CD8-positive, alpha-beta memory T cell (primary cell): ENCODE measurements at regions not wholly inside any gene's neighbourhood (a gene's known extent, or its start where the extent isn't known, plus 50 kb on each side); places are given as distances from the start of the nearest gene placed in this dataset.
A peak's percentile ranks its signal among the peaks of the same experiment; 100 is the strongest.

Experiments used
- CTCF ChIA-PET: fragments of 350-600 bp; sonication (Branson Sonifier 250); formaldehyde crosslinking; loops from one replicate; lab custom pipeline; 2021; ENCODE audit warnings: antibody characterized with exemption; lab: Charles Lee
- POLR2A ChIA-PET: fragments of 350-600 bp; sonication (Branson Sonifier 250); formaldehyde crosslinking; loops from one replicate; lab custom pipeline; 2021; ENCODE audit warnings: antibody characterized with exemption; lab: Charles Lee
- DNase-seq, 5 donors: peaks; one replicate each; pipeline versions ENCODE4 v3.0.0 to v3.0.0-alpha.2; 2020 to 2022; ENCODE audit warnings: mixed read lengths in 1 of 5
- H3K27ac ChIP-seq: one replicate; pipeline ENCODE4 v1.7.0; 2013; ENCODE audit warnings: low read depth, mild to moderate bottlenecking, low read length, moderate library complexity
- H3K27me3 ChIP-seq: 2 replicates; pipeline ENCODE4 v1.7.0; 2013; ENCODE audit warnings: low read length, mild to moderate bottlenecking; ENCODE audit not compliant: insufficient read depth, poor library complexity, severe bottlenecking
- H3K36me3 ChIP-seq: 2 replicates; pipeline ENCODE4 v1.7.0; 2013; ENCODE audit warnings: mild to moderate bottlenecking, low read length, moderate library complexity; ENCODE audit not compliant: insufficient read depth
- H3K4me1 ChIP-seq: 2 replicates; pipeline ENCODE4 v1.7.0; 2013; ENCODE audit warnings: mild to moderate bottlenecking, low read length, moderate library complexity; ENCODE audit not compliant: insufficient read depth
- H3K4me3 ChIP-seq: 2 replicates; pipeline ENCODE4 v1.7.0; 2013; ENCODE audit warnings: mild to moderate bottlenecking, low read length
- H3K9me3 ChIP-seq: 2 replicates; pipeline ENCODE4 v1.7.0; 2013; ENCODE audit warnings: mild to moderate bottlenecking, low read length
- H3K27ac Mint-ChIP-seq, 8 donors: one replicate each; pipeline ENCODE4 v1.8.0; 2020 to 2021; ENCODE audit warnings: mixed read lengths in 8 of 8, mild to moderate bottlenecking in 6 of 8, inconsistent platforms in 3 of 8, moderate library complexity in 3 of 8
- H3K27me3 Mint-ChIP-seq, 2 donors: one replicate each; pipeline ENCODE4 v1.8.0; 2020 to 2021; ENCODE audit warnings: mixed read lengths in 2 of 2, mild to moderate bottlenecking in 1 of 2, moderate library complexity in 1 of 2
- H3K36me3 Mint-ChIP-seq, 3 donors: one replicate each; pipeline ENCODE4 v1.8.0; 2020 to 2021; ENCODE audit warnings: mixed read lengths in 3 of 3, inconsistent platforms in 1 of 3, mild to moderate bottlenecking in 1 of 3
- H3K4me1 Mint-ChIP-seq, 3 donors: one replicate each; pipeline ENCODE4 v1.8.0; 2020 to 2021; ENCODE audit warnings: mixed read lengths in 3 of 3, inconsistent platforms in 1 of 3, mild to moderate bottlenecking in 1 of 3
- H3K4me3 Mint-ChIP-seq, 7 donors: one replicate each; pipeline ENCODE4 v1.8.0; 2020 to 2021; ENCODE audit warnings: mixed read lengths in 7 of 7, mild to moderate bottlenecking in 6 of 7, moderate library complexity in 4 of 7, inconsistent platforms in 2 of 7
- H3K9me3 Mint-ChIP-seq, 5 donors: one replicate each; pipeline ENCODE4 v1.8.0; 2020 to 2022; ENCODE audit warnings: mixed read lengths in 5 of 5, mild to moderate bottlenecking in 3 of 5, moderate library complexity in 2 of 5, inconsistent platforms in 1 of 5

DNA sequence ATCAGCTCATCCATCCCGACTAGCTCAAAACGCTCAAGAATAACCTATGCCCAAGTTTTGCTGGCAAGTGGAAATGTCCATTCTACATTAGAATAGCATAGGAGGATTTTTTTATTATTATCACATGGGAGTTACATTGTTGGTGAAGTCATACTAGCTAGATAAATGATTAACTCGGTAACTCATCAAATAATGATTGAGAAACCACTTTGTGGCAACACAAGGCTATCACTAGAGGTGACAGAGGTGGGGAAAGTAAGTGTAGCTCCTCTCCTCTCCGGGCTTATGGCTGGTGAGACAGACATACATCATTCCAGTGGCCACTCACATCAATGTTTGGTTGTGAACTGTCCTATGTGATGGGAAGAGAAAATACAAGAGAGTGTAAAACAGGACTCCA is 161.6 kb downstream of the ZIC5 start:
- Histone ChIP-seq H3K4me1 (no peaks in the 10 kb centered on the region), H3K9me3 (no peaks in the 10 kb centered on the region), H3K36me3 (no peaks in the 10 kb centered on the region), H3K27ac (no peak overlapping the region), H3K27me3 (no peaks in the 10 kb centered on the region), H3K4me3 (no peak overlapping the region)
- peaks cover 0 to 2% of the 10 kb centered on the region in 2 donors for H3K27me3 Mint-ChIP-seq
- no peak for DNase-seq
- H3K4me1 Mint-ChIP-seq: no peaks in the 10 kb centered on the region
- H3K9me3 Mint-ChIP-seq: no peaks in the 10 kb centered on the region
- no peak overlapping the region for H3K4me3 Mint-ChIP-seq
- ChIA-PET POLR2A (no interaction called here), CTCF (interaction anchor here (0.7 to 0.9 kb wide), 2 partner anchors 8 to 425 kb away, joined by 3 to 4 read pairs; no protein-coding TSS in a partner anchor)
- H3K36me3 Mint-ChIP-seq: peaks cover 0 to 2% (median 0%) of the 10 kb centered on the region in 3 donors
- peak overlapping the region in 2 of 8 donors; percentile 1 to 4 for H3K27ac Mint-ChIP-seq

DNA sequence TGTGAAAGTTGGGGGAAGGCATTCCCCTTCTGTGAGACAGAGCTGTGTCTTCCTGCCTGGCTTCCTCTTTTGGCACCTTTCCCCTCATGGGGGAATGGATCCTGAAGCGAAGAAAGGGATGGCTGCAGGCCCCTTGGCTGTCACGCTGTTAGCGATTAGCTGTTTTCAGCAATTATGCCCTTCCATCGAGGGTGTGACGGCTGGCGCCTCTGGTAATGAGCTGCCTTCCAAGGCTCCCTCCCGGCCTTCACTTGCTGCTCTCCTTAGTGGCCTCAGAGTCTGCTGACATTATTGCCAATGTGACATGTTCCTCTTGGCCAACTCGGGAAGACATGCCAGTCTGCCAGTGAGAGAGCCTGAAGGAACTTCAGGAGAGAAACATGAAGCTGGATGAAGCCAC is 162.1 kb downstream of the ZIC5 start:
- Mint-ChIP-seq H3K27ac (no peak overlapping the region), H3K27me3 (peaks cover 0 to 2% of the 10 kb centered on the region in 2 donors), H3K4me3 (no peak overlapping the region), H3K36me3 (peaks cover 0 to 2% (median 0%) of the 10 kb centered on the region in 3 donors), H3K9me3 (no peaks in the 10 kb centered on the region), H3K4me1 (no peaks in the 10 kb centered on the region)
- H3K4me3 ChIP-seq: no peak overlapping the region
- DNase-seq: no peak
- no peaks in the 10 kb centered on the region for H3K36me3 ChIP-seq
- H3K27ac ChIP-seq: no peak overlapping the region
- no peaks in the 10 kb centered on the region for H3K27me3 ChIP-seq
- no peaks in the 10 kb centered on the region for H3K4me1 ChIP-seq
- ChIA-PET POLR2A (no interaction called here), CTCF (interaction anchor here (0.7 to 1.1 kb wide), 3 partner anchors 9 to 734 kb away, joined by 3 to 4 read pairs (median 3); no protein-coding TSS in a partner anchor)
- no peaks in the 10 kb centered on the region for H3K9me3 ChIP-seq

DNA sequence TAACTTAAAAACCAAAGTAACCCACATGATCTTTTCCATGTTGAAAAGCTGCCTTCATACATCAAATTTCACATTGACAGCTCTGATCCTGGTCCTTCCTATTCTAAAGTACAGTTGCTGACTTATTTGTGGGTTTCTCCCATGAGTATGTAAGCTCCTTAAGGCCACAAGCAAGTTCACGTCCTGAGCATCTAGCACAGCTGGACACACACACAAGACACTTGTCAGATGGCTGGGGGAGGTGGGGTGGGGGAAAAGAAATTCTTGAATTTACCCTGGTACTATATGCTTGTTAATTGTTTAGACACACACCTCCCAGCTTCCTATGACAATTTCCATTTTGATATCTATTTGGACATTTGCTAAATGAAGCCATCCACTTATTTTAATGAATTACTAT is 162.8 kb downstream of the ZIC5 start:
- Histone ChIP-seq H3K4me3 (no peak overlapping the region), H3K36me3 (no peaks in the 10 kb centered on the region), H3K4me1 (no peaks in the 10 kb centered on the region), H3K27me3 (no peaks in the 10 kb centered on the region), H3K9me3 (no peaks in the 10 kb centered on the region), H3K27ac (no peak overlapping the region)
- Mint-ChIP-seq H3K4me1 (no peaks in the 10 kb centered on the region), H3K9me3 (no peaks in the 10 kb centered on the region), H3K27ac (no peak overlapping the region), H3K4me3 (no peak overlapping the region), H3K27me3 (peaks cover 0 to 2% of the 10 kb centered on the region in 2 donors), H3K36me3 (peaks cover 0 to 1% (median 0%) of the 10 kb centered on the region in 3 donors)
- no peak for DNase-seq
- POLR2A ChIA-PET: interaction anchor here (0.6 kb wide), 1 partner anchor 9 kb away, joined by 8 read pairs; no protein-coding TSS in a partner anchor
- CTCF ChIA-PET: interaction anchor here (1.1 kb wide), 1 partner anchor 735 kb away, joined by 3 read pairs; no protein-coding TSS in a partner anchor

DNA sequence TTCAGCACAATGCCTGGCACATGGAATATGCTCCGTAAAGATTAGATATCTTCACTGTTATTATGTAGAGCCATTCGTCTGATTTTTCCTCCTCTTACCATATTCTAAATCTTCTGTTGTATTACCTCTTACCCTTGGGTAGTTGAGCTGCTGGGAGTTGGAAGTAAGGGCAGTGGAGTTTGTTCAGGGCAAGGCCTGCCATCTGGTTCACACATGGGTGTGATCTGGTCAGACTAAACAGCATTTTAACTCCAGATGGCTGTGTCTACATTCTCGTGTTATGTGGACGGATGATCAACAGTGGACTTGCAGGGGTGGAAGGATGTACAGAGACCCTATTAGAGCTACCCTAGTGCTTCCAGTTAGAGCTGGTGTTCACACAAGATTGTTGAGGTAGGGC is 164.9 kb downstream of the ZIC5 start:
- no peaks in the 10 kb centered on the region for H3K36me3 ChIP-seq
- H3K27me3 Mint-ChIP-seq: peaks cover 0 to 2% of the 10 kb centered on the region in 2 donors
- no peaks in the 10 kb centered on the region for H3K27me3 ChIP-seq
- H3K4me1 Mint-ChIP-seq: no peaks in the 10 kb centered on the region
- H3K4me1 ChIP-seq: no peaks in the 10 kb centered on the region
- H3K4me3 ChIP-seq: no peak overlapping the region
- no peak overlapping the region for H3K4me3 Mint-ChIP-seq
- no peak overlapping the region for H3K27ac Mint-ChIP-seq
- POLR2A ChIA-PET: no interaction called here
- no peaks in the 10 kb centered on the region for H3K9me3 ChIP-seq
- CTCF ChIA-PET: no interaction called here
- DNase-seq: no peak
- no peaks in the 10 kb centered on the region for H3K9me3 Mint-ChIP-seq
- no peak overlapping the region for H3K27ac ChIP-seq
- peaks cover 0 to 6% (median 0%) of the 10 kb centered on the region in 3 donors for H3K36me3 Mint-ChIP-seq

DNA sequence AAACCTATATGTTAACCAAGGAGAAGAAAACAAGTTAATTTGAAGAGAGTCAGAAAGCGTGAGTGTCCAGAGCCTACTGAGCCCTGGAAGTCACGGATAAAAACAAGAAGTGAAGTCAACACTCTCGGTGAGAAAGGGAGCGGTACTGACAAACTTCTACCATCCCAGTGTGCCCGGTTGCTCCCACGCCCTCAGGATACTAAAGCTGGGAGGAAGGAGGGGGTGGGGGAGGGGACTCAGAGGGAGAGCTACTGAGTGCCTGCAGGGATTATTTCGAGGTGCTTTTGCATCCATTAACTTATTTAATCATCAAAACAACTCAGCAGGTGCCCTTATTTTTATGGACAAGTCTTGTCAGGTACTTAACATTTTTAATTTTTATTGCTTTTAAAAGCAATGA is 166.2 kb downstream of the ZIC5 start:
- Mint-ChIP-seq H3K27ac (peak overlapping the region in 2 of 8 donors; percentile 8 to 34), H3K4me1 (no peaks in the 10 kb centered on the region), H3K4me3 (no peak overlapping the region), H3K9me3 (no peaks in the 10 kb centered on the region), H3K36me3 (peaks cover 0 to 6% (median 0%) of the 10 kb centered on the region in 3 donors), H3K27me3 (peaks cover 0 to under 1% of the 10 kb centered on the region in 2 donors)
- H3K4me3 ChIP-seq: no peak overlapping the region
- no peak for DNase-seq
- ChIA-PET CTCF (no interaction called here), POLR2A (no interaction called here)
- no peaks in the 10 kb centered on the region for H3K36me3 ChIP-seq
- no peaks in the 10 kb centered on the region for H3K27me3 ChIP-seq
- no peak overlapping the region for H3K27ac ChIP-seq
- H3K4me1 ChIP-seq: no peaks in the 10 kb centered on the region
- H3K9me3 ChIP-seq: no peaks in the 10 kb centered on the region

DNA sequence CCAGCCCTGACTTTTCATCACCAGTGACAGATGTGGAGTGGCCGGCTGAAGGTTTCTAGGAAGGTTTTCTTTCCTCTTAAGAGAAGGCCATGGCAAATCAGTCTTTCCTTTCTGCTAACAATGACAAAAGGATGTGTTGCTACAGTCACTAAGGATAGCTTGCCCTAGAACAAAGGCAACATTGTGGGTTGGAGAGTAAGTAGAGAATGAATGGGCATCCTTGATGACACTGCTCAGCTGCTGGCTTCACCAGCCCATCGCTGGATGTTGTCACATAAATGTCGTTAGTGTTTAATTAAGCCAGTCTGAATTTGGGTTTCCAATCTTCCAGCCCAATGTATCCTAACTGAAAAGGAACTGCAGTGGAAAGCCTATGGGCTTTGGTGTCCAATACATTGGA is 168.4 kb downstream of the ZIC5 start:
- H3K4me1 ChIP-seq: no peaks in the 10 kb centered on the region
- H3K9me3 Mint-ChIP-seq: no peaks in the 10 kb centered on the region
- H3K36me3 ChIP-seq: no peaks in the 10 kb centered on the region
- CTCF ChIA-PET: no interaction called here
- H3K27ac ChIP-seq: no peak overlapping the region
- no peaks in the 10 kb centered on the region for H3K4me1 Mint-ChIP-seq
- no peak overlapping the region for H3K4me3 ChIP-seq
- no peak overlapping the region for H3K4me3 Mint-ChIP-seq
- no peak for DNase-seq
- POLR2A ChIA-PET: no interaction called here
- H3K27ac Mint-ChIP-seq: peak overlapping the region in 1 of 8 donors; percentile 30
- H3K9me3 ChIP-seq: no peaks in the 10 kb centered on the region
- H3K27me3 ChIP-seq: no peaks in the 10 kb centered on the region
- H3K27me3 Mint-ChIP-seq: no peaks in the 10 kb centered on the region
- peaks cover 0 to 6% (median 0%) of the 10 kb centered on the region in 3 donors for H3K36me3 Mint-ChIP-seq

DNA sequence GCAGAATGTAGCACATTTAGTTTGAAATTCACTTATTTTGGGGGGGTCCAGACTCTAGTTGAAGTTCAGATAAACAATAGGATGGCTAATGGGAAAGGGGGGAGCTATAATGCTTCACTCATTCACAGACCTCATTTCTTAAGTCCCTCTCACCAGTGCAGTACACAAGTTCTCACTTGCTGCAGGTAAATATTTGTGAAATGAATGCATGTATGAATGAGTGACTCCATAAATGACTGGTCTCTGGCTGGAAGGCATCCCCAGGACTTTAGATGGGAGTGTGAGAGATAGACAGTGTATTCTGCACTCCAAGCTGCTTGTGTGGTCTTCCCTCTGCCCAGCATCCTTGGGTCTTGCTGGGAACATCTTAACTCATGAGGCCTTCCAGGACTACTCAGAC is 169.2 kb downstream of the ZIC5 start:
- POLR2A ChIA-PET: no interaction called here
- H3K27me3 Mint-ChIP-seq: no peaks in the 10 kb centered on the region
- Histone ChIP-seq H3K9me3 (no peaks in the 10 kb centered on the region), H3K4me3 (no peak overlapping the region), H3K27me3 (no peaks in the 10 kb centered on the region), H3K36me3 (no peaks in the 10 kb centered on the region), H3K4me1 (no peaks in the 10 kb centered on the region), H3K27ac (no peak overlapping the region)
- DNase-seq: no peak
- H3K9me3 Mint-ChIP-seq: no peaks in the 10 kb centered on the region
- H3K4me3 Mint-ChIP-seq: no peak overlapping the region
- CTCF ChIA-PET: no interaction called here
- peaks cover 0 to 6% (median 0%) of the 10 kb centered on the region in 3 donors for H3K36me3 Mint-ChIP-seq
- H3K27ac Mint-ChIP-seq: no peak overlapping the region
- H3K4me1 Mint-ChIP-seq: no peaks in the 10 kb centered on the region

DNA sequence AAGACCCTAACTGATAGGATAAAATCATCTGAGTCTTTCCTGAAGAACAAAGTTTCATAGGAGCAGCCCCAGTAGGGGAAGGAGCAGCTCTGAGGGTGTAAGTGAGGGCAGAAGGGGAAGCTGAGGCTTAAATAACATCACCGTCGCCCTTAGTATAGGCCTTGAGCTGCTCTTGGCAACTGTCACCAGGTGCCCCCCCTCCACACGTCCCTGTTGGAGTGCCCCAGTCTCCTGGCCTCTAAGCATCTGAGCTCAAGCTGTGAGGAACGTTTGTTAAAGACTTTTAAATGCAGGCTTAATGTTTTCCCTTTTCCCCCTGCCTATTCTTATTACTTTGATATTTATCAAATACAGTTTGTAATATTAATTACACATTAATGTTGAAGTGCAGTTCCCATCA is 170.6 kb downstream of the ZIC5 start:
- POLR2A ChIA-PET: no interaction called here
- H3K9me3 ChIP-seq: no peaks in the 10 kb centered on the region
- Mint-ChIP-seq H3K27me3 (no peaks in the 10 kb centered on the region), H3K4me1 (no peaks in the 10 kb centered on the region), H3K36me3 (peaks cover 0 to 6% (median under 1%) of the 10 kb centered on the region in 3 donors), H3K27ac (no peak overlapping the region), H3K4me3 (no peak overlapping the region), H3K9me3 (no peaks in the 10 kb centered on the region)
- H3K27ac ChIP-seq: no peak overlapping the region
- H3K4me1 ChIP-seq: no peaks in the 10 kb centered on the region
- no peaks in the 10 kb centered on the region for H3K36me3 ChIP-seq
- no peaks in the 10 kb centered on the region for H3K27me3 ChIP-seq
- CTCF ChIA-PET: no interaction called here
- DNase-seq: no peak
- no peak overlapping the region for H3K4me3 ChIP-seq
